Keratinocyte (primary cell): ENCODE measurements at regions not wholly inside any gene's neighbourhood (a gene's known extent, or its start where the extent isn't known, plus 50 kb on each side); places are given as distances from the start of the nearest gene placed in this dataset.

Source experiments
- DNase-seq: peaks from one replicate; pipeline ENCODE4 v3.0.0-alpha.2; 2011; ENCODE audit warnings: low read depth, missing footprints, low spot score
- FAIRE-seq: peaks from 2 replicates; lab custom pipeline; 2011; peaks lifted over from hg19 to GRCh38; lab: Jason Lieb, UNC
- H2AFZ ChIP-seq: 2 replicates; pipeline ENCODE4 v1.6.0; 2012; ENCODE audit warnings: low read length, control low read depth, inconsistent platforms; ENCODE audit not compliant: control insufficient read depth
- H3K27ac ChIP-seq: 2 replicates; pipeline ENCODE4 v1.5.1; 2011; ENCODE audit warnings: low read length; ENCODE audit not compliant: control insufficient read depth, insufficient read depth
- H3K27me3 ChIP-seq: 3 replicates; pipeline ENCODE4 v1.6.0; 2011; ENCODE audit warnings: low read length; ENCODE audit not compliant: control insufficient read depth, insufficient read depth; ENCODE audit errors: extremely low read depth
- H3K36me3 ChIP-seq, 2 experiments: 2 replicates in 1 of 2; 3 replicates in 1 of 2; pipeline ENCODE4 v1.5.1; 2011; ENCODE audit warnings: low read length in 2 of 2, mild to moderate bottlenecking in 1 of 2; ENCODE audit not compliant: control insufficient read depth in 2 of 2, insufficient read depth in 2 of 2; ENCODE audit errors: extremely low read depth in 1 of 2
- H3K4me1 ChIP-seq: 3 replicates; pipeline ENCODE4 v1.5.1; 2011; ENCODE audit warnings: low read length; ENCODE audit not compliant: control insufficient read depth, insufficient read depth; ENCODE audit errors: extremely low read depth
- H3K4me2 ChIP-seq: 3 replicates; pipeline ENCODE4 v1.6.0; 2011; ENCODE audit warnings: low read depth, low read length; ENCODE audit not compliant: control insufficient read depth, insufficient read depth; ENCODE audit errors: extremely low read depth
- H3K4me3 ChIP-seq, 3 experiments: fragments of 200-600 bp in 1 of 3; sonication (generic) in 1 of 3; 2 replicates in 2 of 3; 3 replicates in 1 of 3; pipeline ENCODE4 v1.5.1; 2011 to 2016; ENCODE audit warnings: low read length in 3 of 3, mild to moderate bottlenecking in 3 of 3, control low read depth in 2 of 3, inconsistent platforms in 1 of 3, low read depth in 1 of 3, mixed read lengths in 1 of 3, mixed run types in 1 of 3, moderate library complexity in 1 of 3; ENCODE audit not compliant: control insufficient read depth in 2 of 3, insufficient read depth in 2 of 3; ENCODE audit errors: extremely low read depth in 1 of 3
- H3K79me2 ChIP-seq: 2 replicates; pipeline ENCODE4 v1.6.0; 2012; ENCODE audit warnings: low read length; ENCODE audit not compliant: control insufficient read depth, insufficient read depth
- H3K9ac ChIP-seq: 3 replicates; pipeline ENCODE4 v1.6.0; 2011; ENCODE audit warnings: low read length; ENCODE audit not compliant: control insufficient read depth, insufficient read depth; ENCODE audit errors: extremely low read depth
- H3K9me1 ChIP-seq: 3 replicates; pipeline ENCODE4 v1.6.0; 2011; ENCODE audit warnings: low read length; ENCODE audit not compliant: control insufficient read depth, insufficient read depth; ENCODE audit errors: extremely low read depth
- H3K9me3 ChIP-seq: 2 replicates; pipeline ENCODE4 v1.5.1; 2012; ENCODE audit warnings: low read depth, low read length; ENCODE audit not compliant: control insufficient read depth
- H4K20me1 ChIP-seq: 3 replicates; pipeline ENCODE4 v1.6.0; 2011; ENCODE audit warnings: low read length; ENCODE audit not compliant: control insufficient read depth, insufficient read depth; ENCODE audit errors: extremely low read depth
- EZH2 ChIP-seq: IDR thresholded peaks from one replicate; pipeline ENCODE4 v1.6.1; 2012; ENCODE audit warnings: inconsistent platforms, mild to moderate bottlenecking, low read length, moderate library complexity
- dilution Hi-C: fragments of 300-500 bp; cut with MboI; formaldehyde crosslinking; loops from one replicate; pipeline ENCODE4 v1.7.0; 2020; ENCODE audit warnings: low sequenced_read_pairs; ENCODE audit not compliant: extremely low pct_ligation_motif_present
- TF ChIP-seq, protein P1 (sequence below), 3 experiments: IDR thresholded peaks in 1 of 3; conservative IDR thresholded peaks in 1 of 3; optimal IDR thresholded peaks in 1 of 3; 2 replicates in 2 of 3; 3 replicates in 1 of 3; pipeline versions ENCODE3 to v1.5.1; 2011; ENCODE audit warnings: low read length in 3 of 3, mild to moderate bottlenecking in 3 of 3, moderate library complexity in 2 of 3, control low read depth in 1 of 3, inconsistent platforms in 1 of 3; ENCODE audit not compliant: insufficient read depth in 2 of 3; ENCODE audit errors: extremely low read depth in 1 of 3

DNA sequence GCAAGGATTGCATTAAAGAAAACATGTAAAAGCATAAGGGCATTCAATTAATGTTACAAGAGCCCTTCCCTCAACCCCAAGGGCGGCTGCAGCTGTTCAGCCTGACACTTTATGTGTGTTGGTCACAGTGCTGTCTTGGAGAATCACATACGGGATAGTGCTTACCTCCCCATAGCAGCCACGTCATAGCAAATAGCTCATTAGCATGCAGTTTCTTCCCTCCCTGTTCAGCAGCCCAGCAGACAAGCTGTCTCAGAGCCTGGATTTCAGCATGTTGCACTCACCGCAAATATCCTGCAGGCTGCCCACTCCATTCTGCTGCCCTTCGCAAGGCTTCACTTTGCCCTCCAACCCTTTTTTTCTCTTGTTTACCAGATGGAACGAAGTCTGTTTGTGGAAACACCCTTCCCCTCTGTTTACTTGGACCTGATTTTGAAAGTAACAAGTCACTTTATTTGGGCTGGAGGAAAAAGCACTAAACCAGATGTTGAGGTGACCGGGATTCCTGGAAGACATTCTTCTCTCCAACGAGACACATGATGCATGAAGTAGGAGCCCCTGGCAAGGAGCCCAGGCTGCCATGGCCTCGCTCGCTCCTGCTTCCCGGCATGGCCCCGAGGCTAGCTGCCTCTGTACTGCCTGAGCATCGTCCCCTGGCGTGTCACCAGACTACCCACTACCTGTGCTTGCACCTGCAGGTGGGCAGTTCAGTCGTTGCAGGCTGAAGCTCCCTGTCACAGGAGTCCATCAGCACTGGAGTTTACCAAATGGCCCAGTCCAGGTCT, 151.6 kb upstream of the GMDS start:
- H2AFZ ChIP-seq: no peak overlapping the region
- no peak overlapping the region for H3K4me3 ChIP-seq
- DNase-seq (no peak), FAIRE-seq (no peak)
- peaks cover 12% of the 10 kb centered on the region for H3K27me3 ChIP-seq
- no peak overlapping the region for H3K9ac ChIP-seq
- H3K27ac ChIP-seq: no peak overlapping the region
- dilution Hi-C loops: no loop called here
- no peaks in the 10 kb centered on the region for H3K4me1 ChIP-seq
- H3K36me3 ChIP-seq: no peaks in the 10 kb centered on the region
- H3K9me3 ChIP-seq: no peaks in the 10 kb centered on the region
- no peaks in the 10 kb centered on the region for H3K9me1 ChIP-seq
- H3K4me2 ChIP-seq: no peak overlapping the region
- no peak for TF ChIP-seq EZH2
- TF ChIP-seq, protein P1, sequence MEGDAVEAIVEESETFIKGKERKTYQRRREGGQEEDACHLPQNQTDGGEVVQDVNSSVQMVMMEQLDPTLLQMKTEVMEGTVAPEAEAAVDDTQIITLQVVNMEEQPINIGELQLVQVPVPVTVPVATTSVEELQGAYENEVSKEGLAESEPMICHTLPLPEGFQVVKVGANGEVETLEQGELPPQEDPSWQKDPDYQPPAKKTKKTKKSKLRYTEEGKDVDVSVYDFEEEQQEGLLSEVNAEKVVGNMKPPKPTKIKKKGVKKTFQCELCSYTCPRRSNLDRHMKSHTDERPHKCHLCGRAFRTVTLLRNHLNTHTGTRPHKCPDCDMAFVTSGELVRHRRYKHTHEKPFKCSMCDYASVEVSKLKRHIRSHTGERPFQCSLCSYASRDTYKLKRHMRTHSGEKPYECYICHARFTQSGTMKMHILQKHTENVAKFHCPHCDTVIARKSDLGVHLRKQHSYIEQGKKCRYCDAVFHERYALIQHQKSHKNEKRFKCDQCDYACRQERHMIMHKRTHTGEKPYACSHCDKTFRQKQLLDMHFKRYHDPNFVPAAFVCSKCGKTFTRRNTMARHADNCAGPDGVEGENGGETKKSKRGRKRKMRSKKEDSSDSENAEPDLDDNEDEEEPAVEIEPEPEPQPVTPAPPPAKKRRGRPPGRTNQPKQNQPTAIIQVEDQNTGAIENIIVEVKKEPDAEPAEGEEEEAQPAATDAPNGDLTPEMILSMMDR (optimal IDR thresholded peaks at IDR 0.05 in 1 of 3, IDR thresholded peaks at IDR 0.05 in 1 of 3, conservative IDR thresholded peaks at IDR 0.05 in 1 of 3; ENCODE audit: extremely low read depth in 1 of 3, insufficient read depth in 2 of 3, low read length in 3 of 3): no peak
- no peaks in the 10 kb centered on the region for H3K79me2 ChIP-seq
- no peaks in the 10 kb centered on the region for H4K20me1 ChIP-seq

DNA sequence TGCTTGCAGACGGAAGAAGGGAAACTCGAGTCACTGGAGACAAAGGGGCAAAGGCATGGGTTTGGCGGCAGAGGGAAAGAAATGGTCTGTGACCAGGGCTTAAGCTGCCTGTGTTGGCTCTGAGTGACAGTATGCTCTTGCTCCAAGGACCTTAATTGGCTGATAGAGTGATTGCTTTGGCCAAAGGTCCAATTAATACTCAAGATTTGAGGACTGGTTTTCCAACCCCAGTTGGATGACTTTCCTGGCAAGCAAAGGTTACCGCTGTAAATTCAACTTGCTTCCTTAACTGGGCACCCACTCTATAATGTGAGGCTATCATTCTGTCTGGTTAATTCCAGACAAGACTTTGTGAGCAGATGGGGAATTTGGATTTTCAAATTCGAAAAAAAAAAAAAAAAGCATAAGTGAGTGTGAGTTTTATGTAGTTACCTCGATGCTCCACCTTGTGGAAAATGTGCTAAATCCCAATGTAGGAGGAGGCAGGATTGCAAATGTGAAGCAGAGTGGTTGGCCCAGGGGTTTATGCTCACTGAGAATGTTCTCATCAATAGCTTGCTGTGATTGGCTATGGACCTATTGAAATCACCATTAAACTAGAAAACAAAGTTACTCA, 150.7 kb upstream of the GMDS start:
- TF ChIP-seq EZH2: no peak
- TF ChIP-seq, protein P1 (optimal IDR thresholded peaks at IDR 0.05 in 1 of 3, IDR thresholded peaks at IDR 0.05 in 1 of 3, conservative IDR thresholded peaks at IDR 0.05 in 1 of 3; ENCODE audit: extremely low read depth in 1 of 3, insufficient read depth in 2 of 3, low read length in 3 of 3): no peak

More for the DNA sequence above, 150.7 kb upstream of the GMDS start:
- H3K4me2 ChIP-seq: no peak overlapping the region
- H3K27me3 ChIP-seq: peaks cover 8% of the 10 kb centered on the region
- no peak overlapping the region for H3K27ac ChIP-seq
- no peak overlapping the region for H3K4me3 ChIP-seq
- dilution Hi-C loops: no loop called here
- DNase-seq: no peak
- H3K36me3 ChIP-seq: no peaks in the 10 kb centered on the region
- H2AFZ ChIP-seq: no peak overlapping the region
- H3K4me1 ChIP-seq: no peaks in the 10 kb centered on the region
- no peaks in the 10 kb centered on the region for H3K9me3 ChIP-seq
- no peaks in the 10 kb centered on the region for H3K9me1 ChIP-seq
- H4K20me1 ChIP-seq: no peaks in the 10 kb centered on the region
- H3K79me2 ChIP-seq: no peaks in the 10 kb centered on the region
- no peak for FAIRE-seq
- no peak overlapping the region for H3K9ac ChIP-seq
